ENCODE measurements at regions not wholly inside any gene's neighbourhood (a gene's known extent, or its start where the extent isn't known, plus 50 kb on each side); places are given as distances from the start of the nearest gene placed in this dataset.
A peak's percentile ranks its signal among the peaks of the same experiment; 100 is the strongest.

GRCh38 chr7:35747611-35748010 lies 52.7 kb upstream of the HERPUD2 start:
- DNase-seq: no peak

DNA sequence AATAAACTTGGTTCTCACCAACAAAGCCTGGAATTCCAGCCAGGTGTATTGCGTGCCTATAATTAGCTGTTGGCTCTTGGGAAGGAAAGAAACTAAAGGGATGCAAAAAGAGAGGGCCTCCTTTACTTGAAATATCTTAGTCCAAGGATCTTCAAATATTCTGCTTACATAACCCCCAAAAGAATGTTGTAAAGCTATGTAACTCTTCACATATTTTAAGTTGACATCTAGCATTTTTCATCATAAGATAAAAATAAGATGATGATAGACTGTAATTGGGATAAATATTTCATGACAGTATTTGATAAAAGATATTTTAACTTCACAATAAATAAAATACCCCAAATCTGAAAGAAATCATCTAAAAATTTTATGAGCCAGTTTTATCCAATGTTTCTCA lies 52.5 kb upstream of the SEPTIN7 start:
- no peak for DNase-seq

- peak; percentile 63 for DNase-seq
These were observed 51.3 kb upstream of the SEPTIN7 start for GRCh38 chr7:35749556-35749955.
